Activated CD4-positive, alpha-beta T cell treated with anti-CD3 and anti-CD28 coated beads, Interleukin-2, amount 10 ng/mL, durations not matched to agents 7 days and 5 days (primary cell): ENCODE measurements at regions not wholly inside any gene's neighbourhood (a gene's known extent, or its start where the extent isn't known, plus 50 kb on each side); places are given as distances from the start of the nearest gene placed in this dataset.

Experiments used
- CTCF ChIA-PET: fragments of 350-600 bp; sonication (Branson Sonifier 250); formaldehyde crosslinking; loops from one replicate; lab custom pipeline; 2021; ENCODE audit warnings: antibody characterized with exemption; lab: Charles Lee
- POLR2A ChIA-PET: fragments of 350-600 bp; sonication (Branson Sonifier 250); formaldehyde crosslinking; loops from one replicate; lab custom pipeline; 2021; ENCODE audit warnings: antibody characterized with exemption; lab: Charles Lee
- DNase-seq: peaks from one replicate; pipeline ENCODE4 v3.0.0-alpha.2; 2020
- H3K27ac Mint-ChIP-seq: one replicate; pipeline ENCODE4 v1.8.0; 2021; ENCODE audit warnings: mild to moderate bottlenecking, moderate library complexity, mixed read lengths
- H3K27me3 Mint-ChIP-seq: one replicate; pipeline ENCODE4 v1.8.0; 2021; ENCODE audit warnings: mixed read lengths
- H3K36me3 Mint-ChIP-seq: one replicate; pipeline ENCODE4 v1.8.0; 2021; ENCODE audit warnings: low read depth, mixed read lengths
- H3K4me1 Mint-ChIP-seq: one replicate; pipeline ENCODE4 v1.8.0; 2021; ENCODE audit warnings: mixed read lengths
- H3K4me3 Mint-ChIP-seq: one replicate; pipeline ENCODE4 v1.8.0; 2021; ENCODE audit warnings: mild to moderate bottlenecking, moderate library complexity, mixed read lengths
- H3K9me3 Mint-ChIP-seq: one replicate; pipeline ENCODE4 v1.8.0; 2021; ENCODE audit warnings: mixed read lengths

- DNase-seq, result no peak
- Mint-ChIP-seq H3K9me3 (no peaks in the 10 kb centered on the region), H3K27me3 (no peaks in the 10 kb centered on the region), H3K4me1 (no peaks in the 10 kb centered on the region), H3K27ac (no peak overlapping the region), H3K36me3 (no peaks in the 10 kb centered on the region), H3K4me3 (no peak overlapping the region)
- CTCF ChIA-PET, result no interaction called here
- POLR2A ChIA-PET, result no interaction called here
These were observed 327.6 kb downstream of the RDH14 start for GRCh38 chr2:18232731-18233438.

GRCh38 chr2:18230668-18231067 lies 329.8 kb downstream of the RDH14 start:
- POLR2A ChIA-PET, result no interaction called here
- no peak overlapping the region for H3K4me3 Mint-ChIP-seq
- H3K9me3 Mint-ChIP-seq, result no peaks in the 10 kb centered on the region
- DNase-seq, result no peak
- no peaks in the 10 kb centered on the region for H3K27me3 Mint-ChIP-seq
- CTCF ChIA-PET, result no interaction called here
- H3K4me1 Mint-ChIP-seq, result no peaks in the 10 kb centered on the region
- no peak overlapping the region for H3K27ac Mint-ChIP-seq
- no peaks in the 10 kb centered on the region for H3K36me3 Mint-ChIP-seq

- POLR2A ChIA-PET, result no interaction called here
- Mint-ChIP-seq H3K27ac (no peak overlapping the region), H3K36me3 (no peaks in the 10 kb centered on the region), H3K9me3 (no peaks in the 10 kb centered on the region), H3K4me3 (no peak overlapping the region), H3K27me3 (no peaks in the 10 kb centered on the region), H3K4me1 (no peaks in the 10 kb centered on the region)
- CTCF ChIA-PET, result interaction anchor here (0.6 kb wide), 1 partner anchor 598 kb away, joined by 3 read pairs; no protein-coding TSS in a partner anchor
- DNase-seq, result no peak
These were observed 340.8 kb downstream of the RDH14 start for GRCh38 chr2:18219676-18220075.

GRCh38 chr2:18218160-18218933 lies 339.9 kb downstream of the KCNS3 start:
- POLR2A ChIA-PET, result interaction anchor here (0.6 kb wide), 1 partner anchor 1678 kb away, joined by 3 read pairs; no protein-coding TSS in a partner anchor
- H3K36me3 Mint-ChIP-seq, result no peaks in the 10 kb centered on the region
- no peak for DNase-seq
- no peaks in the 10 kb centered on the region for H3K4me1 Mint-ChIP-seq
- no peak overlapping the region for H3K4me3 Mint-ChIP-seq
- H3K9me3 Mint-ChIP-seq, result no peaks in the 10 kb centered on the region
- H3K27ac Mint-ChIP-seq, result no peak overlapping the region
- no peaks in the 10 kb centered on the region for H3K27me3 Mint-ChIP-seq
- CTCF ChIA-PET, result no interaction called here

GRCh38 chr2:18214936-18215335 lies 336.5 kb downstream of the KCNS3 start:
- Mint-ChIP-seq H3K27me3 (no peaks in the 10 kb centered on the region), H3K9me3 (no peaks in the 10 kb centered on the region), H3K4me1 (no peaks in the 10 kb centered on the region), H3K4me3 (no peak overlapping the region), H3K27ac (no peak overlapping the region), H3K36me3 (no peaks in the 10 kb centered on the region)
- ChIA-PET POLR2A (no interaction called here), CTCF (no interaction called here)
- DNase-seq, result no peak

- no peak for DNase-seq
- ChIA-PET CTCF (no interaction called here), POLR2A (interaction anchor here (0.6 kb wide), 1 partner anchor 708 kb away, joined by 4 read pairs; no protein-coding TSS in a partner anchor)
- Mint-ChIP-seq H3K4me1 (no peaks in the 10 kb centered on the region), H3K27me3 (no peaks in the 10 kb centered on the region), H3K9me3 (no peaks in the 10 kb centered on the region), H3K36me3 (no peaks in the 10 kb centered on the region), H3K27ac (no peak overlapping the region), H3K4me3 (no peak overlapping the region)
These were observed 335.5 kb downstream of the KCNS3 start for GRCh38 chr2:18213986-18214385.

- no peaks in the 10 kb centered on the region for H3K36me3 Mint-ChIP-seq
- CTCF ChIA-PET, result no interaction called here
- no peaks in the 10 kb centered on the region for H3K9me3 Mint-ChIP-seq
- no peak for DNase-seq
- POLR2A ChIA-PET, result no interaction called here
- no peak overlapping the region for H3K27ac Mint-ChIP-seq
- H3K27me3 Mint-ChIP-seq, result no peaks in the 10 kb centered on the region
- no peak overlapping the region for H3K4me3 Mint-ChIP-seq
- H3K4me1 Mint-ChIP-seq, result no peaks in the 10 kb centered on the region
These were observed 331.6 kb downstream of the KCNS3 start for GRCh38 chr2:18209934-18210639.

GRCh38 chr2:18208956-18209355 lies 330.5 kb downstream of the KCNS3 start:
- Mint-ChIP-seq H3K27ac (no peak overlapping the region), H3K9me3 (no peaks in the 10 kb centered on the region), H3K4me3 (no peak overlapping the region), H3K4me1 (no peaks in the 10 kb centered on the region), H3K27me3 (no peaks in the 10 kb centered on the region), H3K36me3 (no peaks in the 10 kb centered on the region)
- no peak for DNase-seq
- ChIA-PET POLR2A (no interaction called here), CTCF (no interaction called here)

- CTCF ChIA-PET, result no interaction called here
- H3K27ac Mint-ChIP-seq, result no peak overlapping the region
- POLR2A ChIA-PET, result no interaction called here
These were observed 322.3 kb downstream of the KCNS3 start for GRCh38 chr2:18200771-18201170.

GRCh38 chr2:18198677-18199076 lies 320.2 kb downstream of the KCNS3 start:
- no peak for DNase-seq
- H3K36me3 Mint-ChIP-seq, result no peaks in the 10 kb centered on the region
- peaks cover 1% of the 10 kb centered on the region for H3K27me3 Mint-ChIP-seq
- ChIA-PET POLR2A (no interaction called here), CTCF (no interaction called here)
- no peak overlapping the region for H3K4me3 Mint-ChIP-seq
- no peaks in the 10 kb centered on the region for H3K4me1 Mint-ChIP-seq
- no peak overlapping the region for H3K27ac Mint-ChIP-seq
- no peaks in the 10 kb centered on the region for H3K9me3 Mint-ChIP-seq

More at GRCh38 chr2:18200771-18201170, 322.3 kb downstream of the KCNS3 start:
- no peaks in the 10 kb centered on the region for H3K27me3 Mint-ChIP-seq
- no peaks in the 10 kb centered on the region for H3K36me3 Mint-ChIP-seq
- H3K4me3 Mint-ChIP-seq, result no peak overlapping the region
- no peak for DNase-seq
- no peaks in the 10 kb centered on the region for H3K9me3 Mint-ChIP-seq
- no peaks in the 10 kb centered on the region for H3K4me1 Mint-ChIP-seq

- Mint-ChIP-seq H3K4me1 (no peaks in the 10 kb centered on the region), H3K9me3 (no peaks in the 10 kb centered on the region), H3K36me3 (no peaks in the 10 kb centered on the region), H3K27ac (no peak overlapping the region), H3K4me3 (no peak overlapping the region), H3K27me3 (peaks cover 1% of the 10 kb centered on the region)
- CTCF ChIA-PET, result no interaction called here
- POLR2A ChIA-PET, result no interaction called here
- DNase-seq, result no peak
These were observed 315.7 kb downstream of the KCNS3 start for GRCh38 chr2:18194161-18194560.

GRCh38 chr2:18186816-18187613 lies 308.5 kb downstream of the KCNS3 start:
- Mint-ChIP-seq H3K4me1 (no peaks in the 10 kb centered on the region), H3K9me3 (no peaks in the 10 kb centered on the region), H3K4me3 (no peak overlapping the region), H3K36me3 (no peaks in the 10 kb centered on the region), H3K27me3 (peaks cover 2% of the 10 kb centered on the region), H3K27ac (no peak overlapping the region)
- ChIA-PET CTCF (no interaction called here), POLR2A (no interaction called here)
- no peak for DNase-seq
